A673 (cell line): ENCODE measurements at regions not wholly inside any gene's neighbourhood (a gene's known extent, or its start where the extent isn't known, plus 50 kb on each side); places are given as distances from the start of the nearest gene placed in this dataset.

ENCODE experiments used
- EZH2 ChIP-seq: fragments of 200-600 bp; sonication (generic); IDR thresholded peaks from 2 replicates; pipeline ENCODE4 v1.6.1; 2017; ENCODE audit warnings: borderline replicate concordance, low read depth, mild to moderate bottlenecking, mixed read lengths, antibody characterized with exemption, low read length; ENCODE audit not compliant: poor library complexity, severe bottlenecking
- TF ChIP-seq, protein P1 (sequence below): fragments of 300-800, 200-600 bp; sonication (generic); conservative IDR thresholded peaks from 2 replicates; pipeline ENCODE4 v1.5.1; 2017; ENCODE audit warnings: low read depth, mild to moderate bottlenecking, antibody characterized with exemption, low read length, moderate library complexity, mixed read lengths

DNA sequence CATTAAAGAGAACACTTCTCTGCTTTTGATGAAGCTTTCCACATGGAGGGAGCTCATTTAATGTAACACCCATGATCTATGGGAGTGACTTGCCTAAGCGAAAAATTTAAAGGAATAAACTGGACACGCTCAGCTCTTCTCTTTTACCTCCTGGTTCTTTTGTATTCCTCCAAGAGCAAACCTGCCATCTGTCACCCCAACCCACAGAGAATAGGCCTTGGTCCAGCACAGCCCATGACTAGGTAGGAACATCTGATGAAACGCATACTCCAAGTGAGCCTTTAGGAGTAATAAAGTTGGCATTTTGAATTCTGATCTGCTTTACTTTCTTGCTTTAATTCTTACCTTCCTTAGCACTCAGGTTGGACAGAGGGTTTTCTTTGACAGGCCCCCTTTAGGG, 389.0 kb downstream of the HNRNPD start:
- TF ChIP-seq, protein P1, sequence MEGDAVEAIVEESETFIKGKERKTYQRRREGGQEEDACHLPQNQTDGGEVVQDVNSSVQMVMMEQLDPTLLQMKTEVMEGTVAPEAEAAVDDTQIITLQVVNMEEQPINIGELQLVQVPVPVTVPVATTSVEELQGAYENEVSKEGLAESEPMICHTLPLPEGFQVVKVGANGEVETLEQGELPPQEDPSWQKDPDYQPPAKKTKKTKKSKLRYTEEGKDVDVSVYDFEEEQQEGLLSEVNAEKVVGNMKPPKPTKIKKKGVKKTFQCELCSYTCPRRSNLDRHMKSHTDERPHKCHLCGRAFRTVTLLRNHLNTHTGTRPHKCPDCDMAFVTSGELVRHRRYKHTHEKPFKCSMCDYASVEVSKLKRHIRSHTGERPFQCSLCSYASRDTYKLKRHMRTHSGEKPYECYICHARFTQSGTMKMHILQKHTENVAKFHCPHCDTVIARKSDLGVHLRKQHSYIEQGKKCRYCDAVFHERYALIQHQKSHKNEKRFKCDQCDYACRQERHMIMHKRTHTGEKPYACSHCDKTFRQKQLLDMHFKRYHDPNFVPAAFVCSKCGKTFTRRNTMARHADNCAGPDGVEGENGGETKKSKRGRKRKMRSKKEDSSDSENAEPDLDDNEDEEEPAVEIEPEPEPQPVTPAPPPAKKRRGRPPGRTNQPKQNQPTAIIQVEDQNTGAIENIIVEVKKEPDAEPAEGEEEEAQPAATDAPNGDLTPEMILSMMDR, result no peak
- no peak for TF ChIP-seq EZH2
